ENCODE measurements at regions not wholly inside any gene's neighbourhood (a gene's known extent, or its start where the extent isn't known, plus 50 kb on each side); places are given as distances from the start of the nearest gene placed in this dataset.

DNA sequence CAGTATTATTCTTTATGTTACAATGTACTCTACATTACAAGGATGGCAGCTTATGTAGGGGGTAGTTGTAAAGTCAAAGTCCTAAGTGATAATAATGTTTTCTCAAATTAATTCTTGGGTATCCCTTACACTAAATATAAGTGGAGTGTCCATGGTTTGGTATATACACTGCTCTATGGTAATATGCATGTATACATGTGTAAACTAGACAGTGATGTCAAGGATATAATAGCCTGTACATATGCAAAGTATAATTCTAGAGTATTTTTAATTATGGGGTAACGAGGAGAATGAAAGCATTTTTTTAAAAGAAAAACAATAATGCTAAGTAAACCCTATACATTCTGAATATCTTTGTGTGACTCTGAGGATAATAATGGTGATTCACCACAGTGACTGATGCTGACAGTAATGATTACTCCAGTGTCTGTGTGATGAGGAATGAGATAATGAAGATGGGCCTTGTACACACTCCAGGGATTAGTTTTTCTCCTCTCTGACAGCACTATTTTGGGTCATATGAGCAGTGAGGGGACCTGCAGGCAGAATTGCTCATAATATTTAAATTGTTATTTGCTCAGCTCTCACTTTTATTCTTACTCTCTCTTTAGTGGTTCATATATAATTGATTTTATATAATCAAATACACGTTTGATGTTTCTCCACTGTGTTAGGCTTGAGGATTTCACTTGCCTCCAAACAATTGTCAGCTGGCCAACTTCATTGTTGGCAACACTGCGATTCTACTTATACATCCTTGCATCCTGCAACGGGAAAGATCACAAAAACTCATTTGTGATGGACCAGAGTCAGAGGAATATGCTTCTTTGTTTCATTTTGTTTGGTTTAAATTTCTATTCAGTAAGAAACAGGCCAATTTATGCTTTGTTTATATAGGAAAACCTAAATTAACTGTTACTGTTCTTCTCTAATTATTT lies 88.2 kb downstream of the NREP start:
- Histone ChIP-seq H3K36me3 (ENCODE audit: insufficient read depth, insufficient read length, low read length) (no peaks in the 10 kb centered on the region), H3K9ac (ENCODE audit: insufficient read length, low read depth) (no peak overlapping the region), H3K4me1 (ENCODE audit: insufficient read depth, insufficient read length) (no peaks in the 10 kb centered on the region), H3K4me3 (ENCODE audit: insufficient read length, low read depth) (no peak overlapping the region), H3K27me3 (ENCODE audit: insufficient read depth, insufficient read length) (no peaks in the 10 kb centered on the region), H3K9me3 (ENCODE audit: insufficient read depth, low read length) (no peaks in the 10 kb centered on the region)
- TF ChIP-seq ZNF274 (IDR thresholded peaks at IDR 0.05; ENCODE audit: low read depth, low read length) (no peak), YY1 (IDR thresholded peaks at IDR 0.05; ENCODE audit: insufficient read depth, insufficient read length) (no peak), SUZ12 (IDR thresholded peaks at IDR 0.05; ENCODE audit: extremely low read depth, insufficient read depth, insufficient read length) (no peak)
- DNase-seq (ENCODE audit: low read depth, low spot score) = no peak

GRCh38 chr5:111667128-111667736 lies 89.8 kb downstream of the NREP start:
- no peak overlapping the region for H3K9ac ChIP-seq (ENCODE audit: insufficient read length, low read depth)
- H3K36me3 ChIP-seq (ENCODE audit: insufficient read depth, insufficient read length, low read length) = no peaks in the 10 kb centered on the region
- no peak overlapping the region for H3K4me3 ChIP-seq (ENCODE audit: insufficient read length, low read depth)
- no peaks in the 10 kb centered on the region for H3K4me1 ChIP-seq (ENCODE audit: insufficient read depth, insufficient read length)
- H3K27me3 ChIP-seq (ENCODE audit: insufficient read depth, insufficient read length) = no peaks in the 10 kb centered on the region
- DNase-seq (ENCODE audit: low read depth, low spot score) = no peak
- H3K9me3 ChIP-seq (ENCODE audit: insufficient read depth, low read length) = no peaks in the 10 kb centered on the region
- TF ChIP-seq SUZ12 (IDR thresholded peaks at IDR 0.05; ENCODE audit: extremely low read depth, insufficient read depth, insufficient read length) (no peak), YY1 (IDR thresholded peaks at IDR 0.05; ENCODE audit: insufficient read depth, insufficient read length) (no peak), ZNF274 (IDR thresholded peaks at IDR 0.05; ENCODE audit: low read depth, low read length) (no peak)

- Histone ChIP-seq H3K4me1 (ENCODE audit: insufficient read depth, insufficient read length) (no peaks in the 10 kb centered on the region), H3K9ac (ENCODE audit: insufficient read length, low read depth) (no peak overlapping the region), H3K27me3 (ENCODE audit: insufficient read depth, insufficient read length) (no peaks in the 10 kb centered on the region), H3K9me3 (ENCODE audit: insufficient read depth, low read length) (peaks cover 13% of the 10 kb centered on the region; the same call in 1 of the 2 replicates), H3K36me3 (ENCODE audit: insufficient read depth, insufficient read length, low read length) (no peaks in the 10 kb centered on the region), H3K4me3 (ENCODE audit: insufficient read length, low read depth) (no peak overlapping the region)
- no peak for DNase-seq (ENCODE audit: low read depth, low spot score)
- TF ChIP-seq SUZ12 (IDR thresholded peaks at IDR 0.05; ENCODE audit: extremely low read depth, insufficient read depth, insufficient read length) = no peak
- no peak for TF ChIP-seq YY1 (IDR thresholded peaks at IDR 0.05; ENCODE audit: insufficient read depth, insufficient read length)
- TF ChIP-seq ZNF274 (IDR thresholded peaks at IDR 0.05; ENCODE audit: low read depth, low read length) = no peak
Observed at GRCh38 chr5:111656580-111656979, 100.4 kb downstream of the NREP start.

- DNase-seq (ENCODE audit: low read depth, low spot score) = no peak
- H3K4me1 ChIP-seq (ENCODE audit: insufficient read depth, insufficient read length) = no peaks in the 10 kb centered on the region
- H3K9me3 ChIP-seq (ENCODE audit: insufficient read depth, low read length) = 0 out of 2 replicates have a peak, but pooled peaks cover under 1% of the 10 kb centered on the region
- no peaks in the 10 kb centered on the region for H3K36me3 ChIP-seq (ENCODE audit: insufficient read depth, insufficient read length, low read length)
- no peaks in the 10 kb centered on the region for H3K27me3 ChIP-seq (ENCODE audit: insufficient read depth, insufficient read length)
- H3K9ac ChIP-seq (ENCODE audit: insufficient read length, low read depth) = no peak overlapping the region
- H3K4me3 ChIP-seq (ENCODE audit: insufficient read length, low read depth) = no peak overlapping the region
- TF ChIP-seq ZNF274 (IDR thresholded peaks at IDR 0.05; ENCODE audit: low read depth, low read length) (no peak), SUZ12 (IDR thresholded peaks at IDR 0.05; ENCODE audit: extremely low read depth, insufficient read depth, insufficient read length) (no peak), YY1 (IDR thresholded peaks at IDR 0.05; ENCODE audit: insufficient read depth, insufficient read length) (no peak)
Observed at GRCh38 chr5:111655169-111655924, 101.6 kb downstream of the NREP start.

GRCh38 chr5:111653408-111653807 lies 103.6 kb downstream of the NREP start:
- no peak for DNase-seq (ENCODE audit: low read depth, low spot score)
- TF ChIP-seq YY1 (IDR thresholded peaks at IDR 0.05; ENCODE audit: insufficient read depth, insufficient read length) = no peak
- no peak for TF ChIP-seq SUZ12 (IDR thresholded peaks at IDR 0.05; ENCODE audit: extremely low read depth, insufficient read depth, insufficient read length)
- no peak for TF ChIP-seq ZNF274 (IDR thresholded peaks at IDR 0.05; ENCODE audit: low read depth, low read length)
- H3K9ac ChIP-seq (ENCODE audit: insufficient read length, low read depth) = no peak overlapping the region
- H3K36me3 ChIP-seq (ENCODE audit: insufficient read depth, insufficient read length, low read length) = no peaks in the 10 kb centered on the region
- no peak overlapping the region for H3K4me3 ChIP-seq (ENCODE audit: insufficient read length, low read depth)
- no peaks in the 10 kb centered on the region for H3K27me3 ChIP-seq (ENCODE audit: insufficient read depth, insufficient read length)
- H3K4me1 ChIP-seq (ENCODE audit: insufficient read depth, insufficient read length) = no peaks in the 10 kb centered on the region
- no peaks in the 10 kb centered on the region for H3K9me3 ChIP-seq (ENCODE audit: insufficient read depth, low read length)

DNA sequence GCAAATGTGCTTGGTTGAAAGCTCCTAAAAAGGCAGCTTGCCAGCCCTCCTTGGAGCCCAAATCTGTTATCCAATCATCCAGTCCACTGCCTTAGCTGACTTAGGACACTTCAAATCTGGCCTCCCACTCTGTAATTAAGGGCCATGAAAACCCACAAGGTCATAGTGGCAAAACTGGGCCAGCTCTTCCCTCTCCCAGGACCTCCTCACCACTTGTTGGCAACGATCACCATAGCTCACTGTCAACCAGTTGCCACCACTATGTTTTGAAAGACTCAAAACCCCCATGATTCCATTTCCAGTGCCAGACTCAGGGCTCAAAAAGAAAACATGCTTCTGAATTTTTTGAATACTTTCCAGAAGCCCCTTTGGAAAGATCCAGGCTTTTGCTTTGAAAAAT lies 107.5 kb downstream of the NREP start:
- Histone ChIP-seq H3K4me3 (ENCODE audit: insufficient read length, low read depth) (no peak overlapping the region), H3K27me3 (ENCODE audit: insufficient read depth, insufficient read length) (no peaks in the 10 kb centered on the region), H3K9me3 (ENCODE audit: insufficient read depth, low read length) (no peaks in the 10 kb centered on the region), H3K36me3 (ENCODE audit: insufficient read depth, insufficient read length, low read length) (no peaks in the 10 kb centered on the region), H3K9ac (ENCODE audit: insufficient read length, low read depth) (no peak overlapping the region), H3K4me1 (ENCODE audit: insufficient read depth, insufficient read length) (no peaks in the 10 kb centered on the region)
- no peak for DNase-seq (ENCODE audit: low read depth, low spot score)
- TF ChIP-seq YY1 (IDR thresholded peaks at IDR 0.05; ENCODE audit: insufficient read depth, insufficient read length) (no peak), SUZ12 (IDR thresholded peaks at IDR 0.05; ENCODE audit: extremely low read depth, insufficient read depth, insufficient read length) (no peak), ZNF274 (IDR thresholded peaks at IDR 0.05; ENCODE audit: low read depth, low read length) (no peak)

Measured in NT2/D1 (cell line).